Heart right ventricle (tissue), 16 donors: ENCODE measurements at regions not wholly inside any gene's neighbourhood (a gene's known extent, or its start where the extent isn't known, plus 50 kb on each side); places are given as distances from the start of the nearest gene placed in this dataset.
A peak's percentile ranks its signal among the peaks of the same experiment; 100 is the strongest.

Source experiments
- ATAC-seq, 8 donors: fragments of 200-7000 bp; cut with Tn5 transposase; one replicate each; pipeline ENCODE4 v1.9.1; 2020; ENCODE audit warnings: mild to moderate bottlenecking in 8 of 8, moderate library complexity in 8 of 8, moderate number of reproducible peaks in 1 of 8
- DNase-seq, 2 donors: peaks; one replicate each; pipeline ENCODE4 v3.0.0-alpha.2; 2020
- H3K27ac ChIP-seq, 10 donors: fragments of 200-600 bp; sonication (generic) in 2 of 10; one replicate each; pipeline versions ENCODE4 v1.5.0 to v1.8.0; 2020 to 2022; ENCODE audit warnings: mild to moderate bottlenecking in 3 of 10
- H3K27me3 ChIP-seq, 7 donors: fragments of 200-600 bp; one replicate each; pipeline ENCODE4 v1.8.0; 2021 to 2022; ENCODE audit warnings: mild to moderate bottlenecking in 2 of 7
- H3K36me3 ChIP-seq, 9 donors: fragments of 200-600 bp; sonication (generic) in 1 of 9; one replicate each; pipeline versions ENCODE4 v1.5.0 to v1.8.0; 2020 to 2022; ENCODE audit warnings: mild to moderate bottlenecking in 2 of 9
- H3K4me1 ChIP-seq, 9 donors: fragments of 200-600 bp; sonication (generic) in 1 of 9; one replicate each; pipeline versions ENCODE4 v1.5.0 to v1.8.0; 2020 to 2022; ENCODE audit warnings: mild to moderate bottlenecking in 4 of 9
- H3K4me3 ChIP-seq, 10 donors: fragments of 200-600 bp; sonication (generic) in 2 of 10; one replicate each; pipeline versions ENCODE4 v1.5.0 to v1.8.0; 2020 to 2022; ENCODE audit warnings: mild to moderate bottlenecking in 7 of 10, moderate library complexity in 2 of 10
- H3K9me3 ChIP-seq, 11 donors: fragments of 200-600 bp in 10 of 11; sonication (generic) in 2 of 11; one replicate each; pipeline versions ENCODE4 v1.5.0 to v1.8.0; 2013 to 2022; ENCODE audit warnings: mild to moderate bottlenecking in 2 of 11, control low read depth in 1 of 11, moderate library complexity in 1 of 11
- WGBS, 2 donors: extraction: QIAGEN DNeasy Blood & Tissue Kit; methylation state at CpG; one replicate each; pipeline ENCODE4 v1.1.7; 2013; ENCODE audit warnings: inconsistent platforms in 1 of 2; 5-methylcytosine and 5-hydroxymethylcytosine counted together
- intact Hi-C, 10 donors: fragments of 100-400 bp; cut with DNase I; formaldehyde crosslinking; loops; one replicate each; pipeline versions ENCODE4 v1.11.1 to v1.14.2; 2022
- TF ChIP-seq, protein P1 (sequence below), 9 donors: fragments of 200-600 bp; sonication (generic) in 2 of 9; IDR thresholded peaks; one replicate each; pipeline versions ENCODE4 v1.5.0 to v1.8.0; 2021 to 2022; ENCODE audit warnings: antibody characterized with exemption in 9 of 9, mild to moderate bottlenecking in 5 of 9, moderate library complexity in 1 of 9
- donor health status: Arrhythmogenic right ventricular cardiomyopathy.
- donor health status: ischemic (EF 13 %, LVEDD 7.1; RV severe dilation, severe dysfunction).
- donor health status: healthy with polysubstance abuse.
- donor health status: DM: no; HTN: yes; CAD: no.
- donor health status: DM: no; HTN: no; CAD: no.
- donor health status: ischemic (EF 25% LVEDD 6.9; RV normal size, moderate dysfunction).
- donor health status: ischemic (EF 25% LVEDD 5.7; RV mildly dilated, moderate dysfunction).
- donor health status: healthy.
- donor health status: DM: yes; HTN: yes; CAD: no.
- donor health status: Ischemic cardiomyopathy.
- donor health status: ischemic (EF 35%, LVEDD 5.7; RV mildly dilated, moderate dysfunction).
- donor health status: nonischemic (EF 11% LVEDD 7.7; RV severe dilation, severe dysfunction).
- donor health status: DM: yes; HTN: yes; CAD: no.
- donor health status: PGD.
- donor health status: ischemic (EF 29% LVEDD 5.4; RV normal size, mild dysfunction).
- donor health status: nonischemic (EF 23%, LVEDD 6.1; RV moderate dilation, normal function).

GRCh38 chr2:134103196-134103595 lies 150.7 kb upstream of the MGAT5 start:
- ATAC-seq: no peak
- no peak overlapping the region for H3K27ac ChIP-seq
- 87 to 94% methylated on average over 2 of the region's 2 CpGs for WGBS, 2 donors

GRCh38 chr2:134104754-134105153 lies 149.1 kb upstream of the MGAT5 start:
- intact Hi-C loops: loop anchor here in 2 of 10 donors (10.0 kb wide), 2 partner anchors 80 to 210 kb away; no protein-coding TSS in a partner anchor
- Histone ChIP-seq H3K4me1 (peaks cover 0 to 5% (median 0%) of the 10 kb centered on the region in 9 donors), H3K27me3 (no peaks in the 10 kb centered on the region), H3K9me3 (peaks cover 0 to 5% (median 0%) of the 10 kb centered on the region in 11 donors), H3K27ac (no peak overlapping the region), H3K36me3 (no peaks in the 10 kb centered on the region), H3K4me3 (no peak overlapping the region)
- ATAC-seq (no peak), DNase-seq (no peak)
- TF ChIP-seq, protein P1, sequence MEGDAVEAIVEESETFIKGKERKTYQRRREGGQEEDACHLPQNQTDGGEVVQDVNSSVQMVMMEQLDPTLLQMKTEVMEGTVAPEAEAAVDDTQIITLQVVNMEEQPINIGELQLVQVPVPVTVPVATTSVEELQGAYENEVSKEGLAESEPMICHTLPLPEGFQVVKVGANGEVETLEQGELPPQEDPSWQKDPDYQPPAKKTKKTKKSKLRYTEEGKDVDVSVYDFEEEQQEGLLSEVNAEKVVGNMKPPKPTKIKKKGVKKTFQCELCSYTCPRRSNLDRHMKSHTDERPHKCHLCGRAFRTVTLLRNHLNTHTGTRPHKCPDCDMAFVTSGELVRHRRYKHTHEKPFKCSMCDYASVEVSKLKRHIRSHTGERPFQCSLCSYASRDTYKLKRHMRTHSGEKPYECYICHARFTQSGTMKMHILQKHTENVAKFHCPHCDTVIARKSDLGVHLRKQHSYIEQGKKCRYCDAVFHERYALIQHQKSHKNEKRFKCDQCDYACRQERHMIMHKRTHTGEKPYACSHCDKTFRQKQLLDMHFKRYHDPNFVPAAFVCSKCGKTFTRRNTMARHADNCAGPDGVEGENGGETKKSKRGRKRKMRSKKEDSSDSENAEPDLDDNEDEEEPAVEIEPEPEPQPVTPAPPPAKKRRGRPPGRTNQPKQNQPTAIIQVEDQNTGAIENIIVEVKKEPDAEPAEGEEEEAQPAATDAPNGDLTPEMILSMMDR (IDR thresholded peaks at IDR 0.05): no peak
- 42 to 59% methylated on average over 1 of the region's 1 CpG for WGBS, 2 donors

More at GRCh38 chr2:134103196-134103595, 150.7 kb upstream of the MGAT5 start:
- TF ChIP-seq, protein P1 (IDR thresholded peaks at IDR 0.05): no peak
- Histone ChIP-seq H3K27me3 (no peaks in the 10 kb centered on the region), H3K4me3 (no peak overlapping the region), H3K36me3 (no peaks in the 10 kb centered on the region), H3K9me3 (no peaks in the 10 kb centered on the region), H3K4me1 (peaks cover 0 to 4% (median 0%) of the 10 kb centered on the region in 9 donors)
- intact Hi-C loops: loop anchor here in 2 of 10 donors (10.0 kb wide), 2 partner anchors 78 to 208 kb away; no protein-coding TSS in a partner anchor
- DNase-seq: no peak

DNA sequence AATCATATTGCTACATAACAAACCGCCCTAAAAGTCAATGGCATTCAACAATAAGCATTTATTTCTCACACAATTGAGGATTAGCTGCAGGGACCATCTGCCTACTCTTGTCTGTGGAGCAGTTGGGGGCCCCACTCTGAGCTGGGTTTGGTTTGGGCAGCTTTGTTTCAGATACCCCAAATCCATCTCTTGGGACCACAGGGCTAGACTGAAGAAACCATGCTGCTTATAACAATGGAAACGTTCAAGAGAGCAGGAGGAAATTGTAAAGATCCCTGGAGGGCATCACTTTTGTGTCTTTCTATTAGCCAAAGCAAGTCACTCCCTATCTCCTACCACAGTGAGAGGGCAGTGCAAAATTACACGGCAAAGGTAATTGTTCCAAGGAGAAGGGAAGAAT lies 146.5 kb upstream of the MGAT5 start:
- Histone ChIP-seq H3K9me3 (peaks cover 0 to 19% (median 7%) of the 10 kb centered on the region in 11 donors), H3K27ac (no peak overlapping the region)
- intact Hi-C loops: loop anchor here in 2 of 10 donors (10.0 kb wide), 2 partner anchors 83 to 213 kb away; no protein-coding TSS in a partner anchor

GRCh38 chr2:134108113-134108512 lies 145.8 kb upstream of the MGAT5 start:
- no peak overlapping the region for H3K4me3 ChIP-seq
- H3K9me3 ChIP-seq: peaks cover 0 to 19% (median 7%) of the 10 kb centered on the region in 11 donors
- H3K27ac ChIP-seq: no peak overlapping the region
- H3K4me1 ChIP-seq: peaks cover 0 to 5% (median 0%) of the 10 kb centered on the region in 9 donors
- ATAC-seq (peak in 2 of 8 donors; percentile 27 to 41), DNase-seq (no peak)
- 86% methylated on average over 4 of the region's 4 CpGs for WGBS, 2 donors
- H3K27me3 ChIP-seq: no peaks in the 10 kb centered on the region
- H3K36me3 ChIP-seq: no peaks in the 10 kb centered on the region
- TF ChIP-seq, protein P1 (IDR thresholded peaks at IDR 0.05): no peak
- intact Hi-C loops: loop anchor here in 2 of 10 donors (10.0 kb wide), 2 partner anchors 83 to 213 kb away; no protein-coding TSS in a partner anchor

More for the DNA sequence above, 146.5 kb upstream of the MGAT5 start:
- TF ChIP-seq, protein P1 (IDR thresholded peaks at IDR 0.05): no peak
- Histone ChIP-seq H3K4me3 (no peak overlapping the region), H3K27me3 (no peaks in the 10 kb centered on the region), H3K36me3 (no peaks in the 10 kb centered on the region), H3K4me1 (peaks cover 0 to 5% (median 0%) of the 10 kb centered on the region in 9 donors)
- ATAC-seq (no peak), DNase-seq (no peak)
- 67 to 69% methylated on average over 3 of the region's 3 CpGs for WGBS, 2 donors
